Gastrocnemius medialis (tissue), 4 donors: ENCODE measurements at regions not wholly inside any gene's neighbourhood (a gene's known extent, or its start where the extent isn't known, plus 50 kb on each side); places are given as distances from the start of the nearest gene placed in this dataset.

Experiments used
- ATAC-seq, 2 donors: fragments of 150-250 bp; one replicate each; pipeline ENCODE4 v1.9.1; 2016
- DNase-seq, 2 donors: peaks; one replicate each; pipeline ENCODE4 v3.0.0-alpha.2; 2019
- H3K27ac ChIP-seq, 4 donors: fragments of 200-600 bp; sonication (generic); 1 replicate in 1 of 4; 2 replicates in 3 of 4; pipeline ENCODE4 v1.5.1; 2016 to 2018; ENCODE audit warnings: mild to moderate bottlenecking in 2 of 4, moderate library complexity in 1 of 4
- H3K27me3 ChIP-seq, 3 donors: fragments of 200-600 bp; sonication (generic) in 2 of 3; 1 replicate in 1 of 3; 2 replicates in 2 of 3; pipeline versions ENCODE4 v1.5.1 to v1.6.0; 2016 to 2019; ENCODE audit warnings: mild to moderate bottlenecking in 1 of 3, moderate library complexity in 1 of 3
- H3K36me3 ChIP-seq, 2 donors: fragments of 200-600 bp; sonication (generic) in 1 of 2; one replicate each; pipeline ENCODE4 v1.5.1; 2017 to 2018
- H3K4me1 ChIP-seq, 2 donors: fragments of 200-600 bp; sonication (generic) in 1 of 2; one replicate each; pipeline ENCODE4 v1.5.1; 2016 to 2017; ENCODE audit warnings: mild to moderate bottlenecking in 2 of 2
- H3K4me3 ChIP-seq, 4 donors: fragments of 200-600 bp; sonication (generic) in 3 of 4; 1 replicate in 1 of 4; 2 replicates in 3 of 4; pipeline ENCODE4 v1.5.1; 2016 to 2019; ENCODE audit warnings: mild to moderate bottlenecking in 2 of 4
- H3K9me3 ChIP-seq, 3 donors: fragments of 200-600 bp; sonication (generic) in 2 of 3; 1 replicate in 1 of 3; 2 replicates in 2 of 3; pipeline ENCODE4 v1.5.1; 2016 to 2019
- POLR2A ChIP-seq, 2 donors: fragments of 450-650 bp; IDR thresholded peaks; one replicate each; pipeline ENCODE4 v1.6.1; 2017; ENCODE audit warnings: antibody characterized with exemption in 2 of 2, mild to moderate bottlenecking in 2 of 2, moderate library complexity in 2 of 2
- in situ Hi-C, 4 donors: fragments of 200-750 bp; cut with MboI; loops; one replicate each; pipeline versions ENCODE4 v1.15.0 to v1.8.0; 2017; ENCODE audit warnings: low sequenced_read_pairs in 4 of 4
- intact Hi-C: fragments of 100-400 bp; cut with DNase I; formaldehyde crosslinking; loops from one replicate; pipeline ENCODE4 v1.15.1; 2023; ENCODE audit warnings: low total_unique reads
- TF ChIP-seq, protein P1 (sequence below), 5 experiments: fragments of 450-650 bp in 3 of 5; fragments of 200-600 bp in 2 of 5; sonication (generic) in 2 of 5; IDR thresholded peaks in 4 of 5; conservative IDR thresholded peaks in 1 of 5; 1 replicate in 4 of 5; 2 replicates in 1 of 5; pipeline ENCODE4 v1.5.1; 2016 to 2019; ENCODE audit warnings: antibody characterized with exemption in 5 of 5, mild to moderate bottlenecking in 3 of 5, moderate library complexity in 3 of 5

DNA sequence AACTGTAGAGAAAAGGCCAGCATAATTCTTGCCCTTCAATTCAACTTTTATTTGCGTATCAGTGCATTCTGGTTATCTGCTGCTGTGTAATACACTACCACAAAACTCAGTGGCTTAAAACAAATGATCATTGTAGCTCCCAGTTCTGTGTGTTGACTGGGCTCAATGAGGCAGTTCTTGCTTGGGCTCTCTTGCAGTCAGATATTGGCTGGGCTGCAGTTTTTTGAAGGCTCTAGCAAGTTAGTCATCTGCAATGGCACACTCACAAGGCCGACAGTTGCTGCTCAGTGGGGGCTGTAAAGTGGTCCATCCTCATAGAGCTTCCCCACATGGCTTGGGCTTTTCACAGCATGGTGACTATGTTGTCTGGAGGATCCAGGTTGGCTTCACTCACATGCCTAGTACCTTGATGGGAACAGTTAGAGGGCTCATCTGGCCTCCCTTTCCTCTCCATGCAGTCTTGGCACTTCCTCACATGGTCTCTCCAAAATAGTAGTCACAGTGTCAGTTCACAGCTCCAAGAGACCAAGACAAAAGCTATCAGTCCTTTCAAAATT is 110.6 kb upstream of the TNP1 start:
- H3K36me3 ChIP-seq: no peaks in the 10 kb centered on the region
- no peak overlapping the region for H3K27ac ChIP-seq
- in situ Hi-C loops (no loop called here), intact Hi-C loops (no loop called here)
- no peak overlapping the region for H3K4me3 ChIP-seq
- H3K9me3 ChIP-seq: no peaks in the 10 kb centered on the region
- TF ChIP-seq POLR2A (IDR thresholded peaks at IDR 0.05): no peak
- TF ChIP-seq, protein P1, sequence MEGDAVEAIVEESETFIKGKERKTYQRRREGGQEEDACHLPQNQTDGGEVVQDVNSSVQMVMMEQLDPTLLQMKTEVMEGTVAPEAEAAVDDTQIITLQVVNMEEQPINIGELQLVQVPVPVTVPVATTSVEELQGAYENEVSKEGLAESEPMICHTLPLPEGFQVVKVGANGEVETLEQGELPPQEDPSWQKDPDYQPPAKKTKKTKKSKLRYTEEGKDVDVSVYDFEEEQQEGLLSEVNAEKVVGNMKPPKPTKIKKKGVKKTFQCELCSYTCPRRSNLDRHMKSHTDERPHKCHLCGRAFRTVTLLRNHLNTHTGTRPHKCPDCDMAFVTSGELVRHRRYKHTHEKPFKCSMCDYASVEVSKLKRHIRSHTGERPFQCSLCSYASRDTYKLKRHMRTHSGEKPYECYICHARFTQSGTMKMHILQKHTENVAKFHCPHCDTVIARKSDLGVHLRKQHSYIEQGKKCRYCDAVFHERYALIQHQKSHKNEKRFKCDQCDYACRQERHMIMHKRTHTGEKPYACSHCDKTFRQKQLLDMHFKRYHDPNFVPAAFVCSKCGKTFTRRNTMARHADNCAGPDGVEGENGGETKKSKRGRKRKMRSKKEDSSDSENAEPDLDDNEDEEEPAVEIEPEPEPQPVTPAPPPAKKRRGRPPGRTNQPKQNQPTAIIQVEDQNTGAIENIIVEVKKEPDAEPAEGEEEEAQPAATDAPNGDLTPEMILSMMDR (IDR thresholded peaks at IDR 0.05 in 4 of 5, conservative IDR thresholded peaks at IDR 0.05 in 1 of 5): no peak
- no peaks in the 10 kb centered on the region for H3K27me3 ChIP-seq
- H3K4me1 ChIP-seq: peaks cover 7 to 14% of the 10 kb centered on the region in 2 donors
- DNase-seq (no peak), ATAC-seq (no peak)

DNA sequence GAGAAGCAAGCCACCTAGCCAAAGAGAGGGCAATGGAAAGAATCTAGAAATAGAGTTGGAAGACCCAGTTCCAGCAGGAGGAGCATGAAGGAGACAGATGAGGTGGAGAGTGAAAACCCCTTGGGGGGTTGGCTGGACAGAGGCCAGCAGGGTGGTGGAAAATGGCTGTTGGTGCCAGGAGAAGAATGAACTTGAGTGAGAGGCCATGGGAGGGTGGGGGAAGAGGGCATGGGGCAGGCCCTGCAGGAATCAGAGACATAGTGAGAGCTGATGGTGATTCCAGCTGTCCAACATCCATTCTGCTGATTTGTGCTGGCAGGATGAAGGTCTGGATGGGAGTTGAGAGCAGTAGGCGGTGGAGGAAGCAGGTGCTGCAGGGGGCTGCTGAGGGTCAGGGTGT is 108.0 kb upstream of the TNP1 start:
- TF ChIP-seq, protein P1 (IDR thresholded peaks at IDR 0.05 in 4 of 5, conservative IDR thresholded peaks at IDR 0.05 in 1 of 5): no peak
- TF ChIP-seq POLR2A (IDR thresholded peaks at IDR 0.05): no peak
- intact Hi-C loops: no loop called here
- Histone ChIP-seq H3K27ac (no peak overlapping the region), H3K27me3 (no peaks in the 10 kb centered on the region), H3K36me3 (no peaks in the 10 kb centered on the region), H3K4me3 (no peak overlapping the region), H3K4me1 (no peaks in the 10 kb centered on the region), H3K9me3 (no peaks in the 10 kb centered on the region)
- in situ Hi-C loops: no loop called here
- no peak for ATAC-seq
- DNase-seq: no peak

DNA sequence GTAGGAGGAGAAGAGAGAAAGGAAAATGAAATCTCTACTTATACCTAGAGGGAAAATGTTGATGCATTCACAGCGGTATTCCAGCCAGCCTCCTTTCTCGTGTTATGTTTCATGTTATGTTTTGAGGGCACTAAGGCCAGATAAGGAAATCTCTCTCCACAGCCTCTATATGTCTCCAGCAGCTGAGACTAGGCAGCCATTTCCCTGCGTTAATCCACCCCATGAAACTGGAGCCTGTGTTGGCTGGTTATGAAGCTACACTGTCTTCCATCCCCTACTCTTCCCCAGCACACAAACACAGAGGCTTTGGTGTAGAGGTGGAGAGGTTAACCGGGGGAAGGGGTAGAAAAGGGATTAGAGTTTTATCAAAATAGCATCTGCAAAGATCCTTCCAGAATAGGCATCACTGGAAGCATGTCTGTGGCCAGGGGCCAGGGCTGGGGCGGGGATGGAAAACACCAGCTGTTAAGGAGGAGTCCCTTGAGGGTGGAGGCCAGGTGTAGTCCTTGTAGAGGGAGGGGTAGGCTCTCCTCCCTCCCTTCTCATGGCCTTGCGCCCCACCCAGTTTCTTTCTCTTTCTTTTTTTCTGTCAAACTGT is 100.9 kb upstream of the TNP1 start:
- intact Hi-C loops: no loop called here
- DNase-seq: no peak
- Histone ChIP-seq H3K36me3 (no peaks in the 10 kb centered on the region), H3K4me3 (no peak overlapping the region), H3K4me1 (no peaks in the 10 kb centered on the region), H3K27me3 (no peaks in the 10 kb centered on the region), H3K9me3 (no peaks in the 10 kb centered on the region), H3K27ac (no peak overlapping the region)
- ATAC-seq: no peak
- TF ChIP-seq, protein P1 (IDR thresholded peaks at IDR 0.05 in 4 of 5, conservative IDR thresholded peaks at IDR 0.05 in 1 of 5): no peak
- TF ChIP-seq POLR2A (IDR thresholded peaks at IDR 0.05): no peak
- in situ Hi-C loops: no loop called here

DNA sequence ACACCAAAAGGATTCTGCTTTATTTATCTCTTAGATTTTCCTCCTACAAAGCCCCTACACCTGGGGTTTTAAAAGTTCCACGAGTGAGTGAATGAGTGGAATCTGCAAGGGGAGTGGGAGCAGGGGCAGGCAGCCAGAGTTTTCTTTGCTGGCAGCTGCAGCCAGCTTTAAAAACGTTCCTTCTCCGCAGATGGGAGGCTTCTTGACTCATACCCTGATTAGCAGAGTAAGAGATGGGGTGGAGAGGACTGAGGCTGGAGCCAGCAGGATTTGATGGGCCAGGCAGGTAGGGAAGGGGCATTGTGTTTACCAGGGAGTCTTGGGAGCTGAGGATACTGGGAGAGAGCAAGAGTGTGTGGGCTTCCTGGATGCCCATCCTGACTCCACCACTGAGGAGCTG is 99.6 kb upstream of the TNP1 start:
- in situ Hi-C loops (no loop called here), intact Hi-C loops (no loop called here)
- Histone ChIP-seq H3K27ac (no peak overlapping the region), H3K4me3 (no peak overlapping the region), H3K27me3 (no peaks in the 10 kb centered on the region), H3K36me3 (no peaks in the 10 kb centered on the region), H3K4me1 (no peaks in the 10 kb centered on the region), H3K9me3 (no peaks in the 10 kb centered on the region)
- TF ChIP-seq POLR2A (IDR thresholded peaks at IDR 0.05): no peak
- TF ChIP-seq, protein P1 (IDR thresholded peaks at IDR 0.05 in 4 of 5, conservative IDR thresholded peaks at IDR 0.05 in 1 of 5): no peak
- DNase-seq (no peak), ATAC-seq (no peak)
